Mesodermal cell (in vitro differentiated cells): ENCODE measurements at regions not wholly inside any gene's neighbourhood (a gene's known extent, or its start where the extent isn't known, plus 50 kb on each side); places are given as distances from the start of the nearest gene placed in this dataset.

Experiments used
- H3K27ac ChIP-seq: 2 replicates; pipeline ENCODE4 v1.7.0; 2013; ENCODE audit warnings: mild to moderate bottlenecking, low read depth, low read length, moderate library complexity; ENCODE audit not compliant: severe bottlenecking
- H3K36me3 ChIP-seq: 2 replicates; pipeline ENCODE4 v1.7.1; 2013; ENCODE audit warnings: mild to moderate bottlenecking, low read length, moderate library complexity; ENCODE audit not compliant: control insufficient read depth, insufficient read depth
- H3K4me1 ChIP-seq: one replicate; pipeline ENCODE4 v1.7.1; 2013; ENCODE audit warnings: mild to moderate bottlenecking, low read length; ENCODE audit not compliant: insufficient read depth, control insufficient read depth, poor library complexity, severe bottlenecking
- H3K4me3 ChIP-seq: 2 replicates; pipeline ENCODE4 v1.7.0; 2013; ENCODE audit warnings: low read length, control low read depth, mild to moderate bottlenecking; ENCODE audit not compliant: insufficient read depth, poor library complexity, severe bottlenecking; ENCODE audit errors: extremely low read depth
- H3K9me3 ChIP-seq: 2 replicates; pipeline ENCODE4 v1.7.1; 2013; ENCODE audit warnings: mild to moderate bottlenecking, low read length, moderate library complexity; ENCODE audit not compliant: control insufficient read depth
- WGBS, 2 experiments: methylation state at CpG; one replicate each; pipeline ENCODE4 v1.1.5; 2013; ENCODE audit warnings: missing lambda C conversion rate in 2 of 2; ENCODE audit not compliant: insufficient coverage in 2 of 2; 5-methylcytosine and 5-hydroxymethylcytosine counted together

DNA sequence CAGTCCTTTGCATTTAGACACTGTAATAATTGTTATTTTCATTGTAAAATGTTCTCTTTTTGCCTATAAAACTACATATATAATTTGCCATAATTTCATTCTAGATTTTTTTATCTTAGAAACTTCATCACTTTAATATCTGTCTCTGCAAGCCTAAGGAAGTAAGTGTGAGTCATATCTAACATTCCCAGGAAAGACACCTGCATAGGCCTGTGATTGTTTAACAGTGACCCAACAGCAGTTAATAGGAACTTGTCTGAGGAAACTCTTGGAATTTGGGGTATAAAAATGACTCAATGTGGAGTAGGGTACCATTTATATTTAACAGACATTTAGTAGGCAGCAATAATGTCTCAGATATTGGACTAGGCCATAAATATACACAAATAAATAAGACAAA is 229.2 kb upstream of the FAM174A start:
- no peak overlapping the region for H3K4me3 ChIP-seq
- H3K36me3 ChIP-seq: no peaks in the 10 kb centered on the region
- H3K27ac ChIP-seq: no peak overlapping the region
- no peaks in the 10 kb centered on the region for H3K4me1 ChIP-seq
- no peaks in the 10 kb centered on the region for H3K9me3 ChIP-seq

DNA sequence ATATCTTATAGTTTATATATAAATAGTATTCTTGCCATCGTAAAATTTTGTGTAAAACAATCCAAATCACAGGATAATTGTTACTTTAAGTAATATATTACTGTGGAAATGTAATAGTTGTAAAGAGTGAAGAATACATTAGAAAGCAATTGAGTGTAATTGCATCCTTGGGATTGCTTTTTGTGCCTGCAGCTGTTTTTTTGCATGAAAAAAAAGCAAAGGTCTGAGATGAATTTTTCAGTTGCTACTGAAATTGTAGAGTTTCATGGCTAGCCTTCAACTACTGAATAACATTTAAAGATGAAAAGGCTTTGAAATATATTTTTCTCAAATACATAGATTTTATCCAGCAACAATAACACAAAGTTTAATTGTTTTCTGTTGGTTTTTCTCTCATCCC is 232.0 kb upstream of the FAM174A start:
- no CpG with 5 or more reads among the region's 1 CpG for WGBS, 2 experiments

DNA sequence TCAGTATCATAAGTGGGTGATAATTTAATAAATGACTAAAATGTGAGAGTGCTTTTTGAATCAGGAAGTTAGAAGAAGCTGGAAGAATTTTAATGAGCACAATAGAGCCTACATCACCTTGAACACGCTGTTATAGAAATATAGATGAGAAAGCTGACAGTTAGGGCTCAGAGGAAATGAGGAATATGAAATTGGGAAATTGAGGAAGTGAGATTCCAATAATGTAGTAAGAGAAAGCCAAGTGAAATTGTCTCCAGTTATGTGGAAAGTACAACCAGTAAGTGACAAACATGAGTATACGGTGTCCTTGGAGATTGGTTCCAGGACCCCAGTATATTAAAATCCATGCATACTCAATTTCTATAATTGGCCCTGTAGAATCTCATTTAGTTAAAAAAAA is 235.9 kb upstream of the FAM174A start:
- H3K9me3 ChIP-seq: no peaks in the 10 kb centered on the region
- WGBS, 2 experiments: 80 to 100% methylated on average over 1 of the region's 2 CpGs
- H3K4me3 ChIP-seq: no peak overlapping the region
- H3K4me1 ChIP-seq: no peaks in the 10 kb centered on the region
- H3K27ac ChIP-seq: no peak overlapping the region
- no peaks in the 10 kb centered on the region for H3K36me3 ChIP-seq

More for the DNA sequence above, 232.0 kb upstream of the FAM174A start:
- Histone ChIP-seq H3K4me3 (no peak overlapping the region), H3K9me3 (no peaks in the 10 kb centered on the region), H3K36me3 (no peaks in the 10 kb centered on the region), H3K27ac (no peak overlapping the region), H3K4me1 (no peaks in the 10 kb centered on the region)

DNA sequence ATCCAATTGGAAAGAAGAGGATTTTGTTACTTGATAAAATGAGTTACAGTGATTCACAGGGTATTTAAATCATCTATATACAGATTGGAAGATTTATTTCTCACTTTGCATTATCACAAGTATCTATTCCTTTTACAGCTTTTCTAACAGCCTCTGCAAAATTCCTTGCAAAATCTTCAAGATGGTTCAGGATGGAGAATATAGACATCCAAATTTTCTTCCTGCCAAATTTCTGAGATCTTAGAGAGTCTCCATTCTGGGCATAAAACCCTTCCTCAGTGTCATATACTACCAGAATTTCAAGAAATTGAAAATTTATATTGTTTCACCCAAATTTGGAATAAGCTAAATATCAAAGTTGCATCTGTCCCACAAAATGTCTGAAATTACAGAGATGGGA is 259.1 kb upstream of the FAM174A start:
- no peak overlapping the region for H3K27ac ChIP-seq
- H3K4me1 ChIP-seq: no peaks in the 10 kb centered on the region
- no peaks in the 10 kb centered on the region for H3K9me3 ChIP-seq
- H3K4me3 ChIP-seq: no peak overlapping the region
- no peaks in the 10 kb centered on the region for H3K36me3 ChIP-seq

DNA sequence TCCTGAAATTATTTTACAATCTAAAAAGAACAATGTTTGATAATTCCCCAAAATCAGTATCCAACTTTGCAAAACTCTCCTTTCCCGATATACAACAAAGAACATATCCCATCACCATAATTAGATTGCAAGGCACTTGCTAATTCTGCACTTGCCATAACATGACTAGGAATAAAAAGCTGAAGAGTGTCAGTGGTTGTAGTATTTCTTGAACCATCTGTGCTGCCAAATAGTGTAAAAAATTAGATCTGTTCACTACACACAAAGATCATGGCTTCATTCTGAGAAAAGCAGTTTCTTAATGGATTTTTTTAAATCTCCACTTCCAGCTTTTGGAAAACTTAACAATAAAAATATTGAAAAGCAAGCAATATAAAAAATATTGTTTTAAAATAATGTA is 259.5 kb upstream of the FAM174A start:
- WGBS, 2 experiments: 60% methylated on average over 1 of the region's 1 CpG; no CpG with 5 or more reads in 1 of the 2 experiments
- no peak overlapping the region for H3K4me3 ChIP-seq
- H3K9me3 ChIP-seq: no peaks in the 10 kb centered on the region
- H3K36me3 ChIP-seq: no peaks in the 10 kb centered on the region
- H3K27ac ChIP-seq: no peak overlapping the region
- no peaks in the 10 kb centered on the region for H3K4me1 ChIP-seq

DNA sequence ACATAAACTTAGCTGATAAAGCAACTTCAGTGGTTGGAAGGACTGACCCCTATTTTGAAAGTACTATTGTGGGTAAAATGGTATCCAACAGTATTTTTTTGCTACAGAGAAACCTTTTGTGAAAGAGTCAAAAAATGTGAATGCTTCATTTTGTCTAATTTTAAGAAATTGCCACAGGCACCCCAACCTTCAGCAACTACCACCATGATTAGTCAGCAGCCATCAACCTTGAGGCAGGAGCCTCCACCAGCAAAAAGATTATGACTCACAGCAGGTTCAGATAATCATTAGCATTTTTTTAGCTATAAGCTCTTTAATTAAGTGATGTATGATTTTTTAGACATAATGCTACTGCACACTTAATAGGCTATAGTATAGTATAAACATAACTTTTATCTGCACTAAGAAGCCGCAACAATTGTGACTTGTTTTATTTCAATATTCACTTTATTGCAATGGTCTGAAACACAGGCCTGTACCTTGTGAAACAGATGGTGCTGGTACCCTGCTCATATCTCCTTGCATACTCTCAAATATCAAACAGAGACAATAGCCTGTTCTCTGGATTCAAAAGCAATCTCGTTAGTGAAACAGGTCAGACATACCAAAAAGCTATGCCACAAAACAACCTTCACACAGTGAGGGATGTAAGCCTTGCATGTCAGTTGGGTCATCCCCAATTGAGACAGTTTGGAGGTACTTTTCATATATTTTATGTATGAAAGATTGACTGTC is 261.2 kb upstream of the FAM174A start:
- no peak overlapping the region for H3K27ac ChIP-seq

DNA sequence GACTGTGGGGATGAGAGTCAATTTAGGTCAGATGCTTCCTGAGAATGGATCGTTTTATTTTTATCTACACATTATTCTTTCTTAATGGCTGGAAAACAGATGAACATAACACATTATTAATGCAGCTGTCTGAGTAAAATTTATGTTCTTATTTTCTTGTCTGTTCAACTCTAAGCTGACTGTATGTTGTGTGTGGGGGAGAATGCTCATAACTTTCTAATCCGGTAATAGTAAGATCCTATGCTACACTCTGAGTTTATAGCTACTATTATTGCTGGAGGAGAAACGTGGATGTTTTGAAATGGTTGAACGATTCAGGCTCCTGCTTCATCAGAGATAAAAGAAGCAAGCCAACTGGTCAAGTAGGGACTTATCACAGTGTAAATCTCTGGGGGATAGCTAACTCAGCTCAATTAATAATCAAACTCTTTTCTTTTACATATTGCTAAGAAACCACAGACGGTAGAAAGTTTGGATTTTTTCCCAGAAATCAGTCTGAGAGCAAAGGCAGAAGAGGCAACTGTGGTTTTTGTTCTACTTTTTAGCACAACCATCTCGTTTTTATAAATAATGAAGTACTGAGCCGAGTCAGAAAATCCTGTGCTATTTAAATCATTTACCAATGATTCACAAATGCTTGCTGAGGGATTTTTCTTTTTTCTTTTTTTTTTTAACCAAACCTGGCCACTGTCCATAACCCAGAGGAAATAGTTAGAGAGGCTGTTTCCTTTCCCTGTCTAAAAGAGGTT is 265.0 kb upstream of the FAM174A start:
- H3K4me1 ChIP-seq: no peaks in the 10 kb centered on the region
- 89 to 93% methylated on average over 2 to 3 of the region's 7 CpGs for WGBS, 2 experiments
- no peaks in the 10 kb centered on the region for H3K36me3 ChIP-seq
- no peaks in the 10 kb centered on the region for H3K9me3 ChIP-seq
- H3K4me3 ChIP-seq: no peak overlapping the region
- no peak overlapping the region for H3K27ac ChIP-seq

More for the DNA sequence above, 261.2 kb upstream of the FAM174A start:
- no peaks in the 10 kb centered on the region for H3K36me3 ChIP-seq
- H3K4me3 ChIP-seq: no peak overlapping the region
- WGBS, 2 experiments: no CpG with 5 or more reads among the region's 2 CpGs
- H3K4me1 ChIP-seq: no peaks in the 10 kb centered on the region
- H3K9me3 ChIP-seq: no peaks in the 10 kb centered on the region

DNA sequence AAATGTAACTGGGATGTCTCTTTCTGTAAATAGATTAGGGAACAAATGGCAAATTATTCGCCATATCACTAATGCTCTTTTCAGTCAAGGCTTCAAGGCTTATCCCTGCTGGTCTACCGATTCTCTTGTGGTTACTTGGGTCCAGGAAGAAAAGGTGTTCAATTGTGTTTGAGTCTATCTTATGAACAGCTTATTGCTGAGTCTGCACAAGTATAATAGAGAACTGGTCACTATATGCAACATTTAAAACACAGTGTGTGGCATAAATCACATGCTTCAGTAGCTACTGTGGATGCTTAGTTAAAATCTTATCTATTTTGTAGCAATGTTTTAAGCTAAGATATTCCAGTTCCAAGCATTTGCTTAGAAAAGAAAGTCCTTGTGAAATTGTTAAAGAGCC is 274.2 kb upstream of the FAM174A start:
- no peaks in the 10 kb centered on the region for H3K36me3 ChIP-seq
- no peak overlapping the region for H3K4me3 ChIP-seq
- H3K27ac ChIP-seq: no peak overlapping the region
- H3K9me3 ChIP-seq: no peaks in the 10 kb centered on the region
- H3K4me1 ChIP-seq: no peaks in the 10 kb centered on the region
- WGBS, 2 experiments: 83% methylated on average over 1 of the region's 2 CpGs; no CpG with 5 or more reads in 1 of the 2 experiments

DNA sequence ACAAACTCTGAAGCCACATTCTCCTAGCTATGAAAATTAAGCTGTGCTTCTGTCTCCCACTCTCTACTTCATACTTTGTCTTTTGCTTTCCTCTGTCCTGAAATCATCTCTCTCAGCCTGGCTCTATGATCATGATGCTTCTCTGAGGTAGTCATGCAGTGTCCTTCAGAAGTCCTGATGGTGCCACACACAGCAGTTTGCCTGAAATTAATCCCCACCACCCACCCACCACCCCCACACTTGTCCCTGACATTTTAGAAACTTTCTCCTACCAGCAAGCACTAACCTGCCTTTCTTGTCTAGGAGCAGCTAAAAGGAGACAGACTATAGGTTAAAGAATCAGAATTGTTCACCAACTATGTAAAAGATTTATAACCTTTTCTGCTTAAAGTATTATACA is 282.2 kb upstream of the FAM174A start:
- Histone ChIP-seq H3K4me1 (no peaks in the 10 kb centered on the region), H3K4me3 (no peak overlapping the region), H3K9me3 (no peaks in the 10 kb centered on the region), H3K27ac (no peak overlapping the region), H3K36me3 (no peaks in the 10 kb centered on the region)

DNA sequence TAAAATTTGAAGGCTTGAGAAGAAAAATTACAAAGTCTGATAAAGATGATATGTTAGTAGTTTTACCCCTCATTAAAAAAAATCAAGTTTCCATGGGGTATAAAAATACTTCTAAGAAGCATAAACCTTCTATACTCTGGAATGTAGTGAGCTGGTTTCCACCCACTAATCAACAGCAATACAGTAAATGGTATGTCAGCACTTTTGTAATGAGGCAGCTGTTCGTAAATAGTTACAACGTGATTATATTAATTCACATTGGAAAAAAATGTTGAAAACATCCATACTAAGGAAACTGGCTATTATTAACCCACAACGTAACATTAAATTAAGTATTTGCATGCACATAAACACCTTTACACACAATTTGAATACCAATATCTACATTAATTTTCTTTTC is 283.1 kb upstream of the FAM174A start:
- Histone ChIP-seq H3K36me3 (no peaks in the 10 kb centered on the region), H3K4me1 (no peaks in the 10 kb centered on the region), H3K9me3 (no peaks in the 10 kb centered on the region), H3K27ac (no peak overlapping the region), H3K4me3 (no peak overlapping the region)
- 100% methylated on average over 2 of the region's 3 CpGs; no CpG with 5 or more reads in 1 of the 2 experiments for WGBS, 2 experiments

DNA sequence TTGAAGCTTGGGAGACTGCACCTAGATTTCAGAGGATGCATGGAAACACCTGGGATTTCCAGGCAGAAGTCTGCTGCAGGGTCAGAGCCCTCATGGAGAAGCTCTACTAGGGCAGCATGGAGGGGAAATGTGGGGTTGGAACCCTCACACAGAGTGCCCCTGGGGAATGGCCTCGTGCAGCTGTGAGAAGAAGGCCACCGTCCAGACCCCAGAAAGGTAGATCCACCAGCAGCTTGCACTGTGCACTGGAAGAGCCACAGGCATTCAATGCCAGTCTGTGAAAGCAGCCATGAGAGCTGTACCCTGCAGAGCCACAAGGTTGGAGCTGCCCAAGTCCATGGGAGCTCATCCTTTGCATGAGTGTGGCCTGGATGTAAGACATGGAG is 285.3 kb upstream of the FAM174A start:
- Histone ChIP-seq H3K27ac (no peak overlapping the region), H3K4me3 (no peak overlapping the region), H3K36me3 (no peaks in the 10 kb centered on the region), H3K9me3 (no peaks in the 10 kb centered on the region), H3K4me1 (no peaks in the 10 kb centered on the region)
- WGBS, 2 experiments: 84 to 100% methylated on average over 2 of the region's 2 CpGs
